Tongue (tissue), 1 donor: ENCODE measurements at regions not wholly inside any gene's neighbourhood (a gene's known extent, or its start where the extent isn't known, plus 50 kb on each side); places are given as distances from the start of the nearest gene placed in this dataset.
"Not testable (repeated sequence)": the region's sequence is repeated elsewhere in the genome, so short reads cannot be mapped to it uniquely, and the experiment has no call there.

Experiments used
- DNase-seq: peaks from one replicate; pipeline ENCODE4 v3.0.0-alpha.2; 2015

DNA sequence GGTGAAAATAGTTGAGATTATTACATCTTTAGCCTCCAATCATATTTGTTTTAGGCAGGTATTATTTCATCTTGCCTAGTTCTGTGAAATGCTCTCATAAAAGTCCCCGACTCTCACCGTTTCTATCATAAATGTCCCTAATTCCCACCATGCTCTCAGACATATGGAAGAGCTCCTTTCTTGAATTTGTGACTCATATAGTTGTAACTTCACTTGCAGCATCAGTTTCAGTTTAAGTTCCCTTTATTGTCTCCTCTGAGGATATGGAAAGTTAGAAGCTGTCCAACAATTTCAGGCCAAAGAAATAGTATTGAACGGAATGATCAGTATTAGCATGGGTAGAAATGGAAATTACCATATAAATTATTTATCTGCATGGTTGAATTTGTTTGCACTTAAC lies 187.5 kb upstream of the NR4A3 start:
- no peak for DNase-seq

DNA sequence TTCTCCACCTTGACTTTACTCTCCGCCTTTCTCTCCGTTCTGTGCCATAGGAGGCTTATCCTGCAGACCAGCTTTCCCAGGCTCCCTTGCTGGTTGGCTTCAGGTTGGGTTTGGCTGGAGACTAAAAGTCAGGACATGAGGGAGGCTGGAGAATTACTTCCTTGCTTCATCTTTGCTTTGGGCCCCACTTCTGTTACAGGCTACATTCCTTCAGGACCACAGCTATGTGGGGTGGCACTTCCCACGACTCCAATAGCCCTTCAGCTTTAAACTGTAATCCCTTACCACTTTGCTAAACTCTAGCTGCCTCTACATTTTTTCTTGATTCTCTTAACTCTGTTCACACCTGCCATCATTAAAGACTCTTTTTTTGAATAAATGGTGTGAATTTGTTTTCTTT lies 186.7 kb upstream of the NR4A3 start:
- no peak for DNase-seq

DNA sequence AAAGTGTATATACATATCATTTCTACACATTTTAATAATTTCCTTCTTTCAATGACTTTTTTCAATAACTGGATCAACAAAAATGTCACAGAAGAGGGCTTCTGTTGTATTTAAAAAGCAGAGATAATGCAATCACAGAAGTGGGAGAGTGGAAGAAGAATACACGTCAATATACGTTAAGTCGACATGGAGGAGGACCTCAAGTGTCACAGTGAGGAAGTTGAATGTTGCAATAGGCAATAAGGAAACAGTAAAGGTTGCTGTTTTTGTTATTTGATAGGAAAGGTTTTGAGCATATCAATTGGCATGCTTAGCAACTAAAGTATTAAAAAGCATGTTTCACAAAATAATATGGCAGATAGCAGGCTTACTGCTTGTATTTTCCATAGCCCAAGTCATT lies 184.0 kb upstream of the NR4A3 start:
- DNase-seq = no peak

- no peak for DNase-seq
These were observed 182.7 kb upstream of the NR4A3 start for GRCh38 chr9:99638971-99639370.

GRCh38 chr9:99647604-99648003 lies 174.1 kb upstream of the NR4A3 start:
- no peak for DNase-seq

GRCh38 chr9:99650187-99650874 lies 171.4 kb upstream of the NR4A3 start:
- DNase-seq = no peak

DNA sequence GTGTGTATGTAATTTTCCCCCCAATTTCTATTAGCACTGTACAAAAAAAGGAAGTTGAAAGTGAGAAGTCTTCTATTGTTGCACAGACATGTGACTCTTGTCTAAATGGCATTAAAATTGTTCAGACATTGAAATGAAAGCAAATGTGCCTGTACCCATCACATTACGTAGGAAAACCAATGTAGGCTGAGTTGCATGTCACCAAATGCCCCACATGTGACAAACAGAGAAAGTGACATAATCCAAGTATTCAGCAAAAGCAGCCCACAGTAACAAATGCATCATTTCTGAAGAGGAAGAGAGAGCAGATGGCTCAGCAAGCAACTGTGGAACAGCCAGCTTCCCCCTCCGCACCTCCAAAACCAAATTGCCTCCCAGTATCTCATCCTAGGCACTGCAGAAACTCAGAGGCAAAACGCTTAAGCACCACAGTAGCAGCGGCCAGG lies 161.5 kb upstream of the NR4A3 start:
- no peak for DNase-seq

DNA sequence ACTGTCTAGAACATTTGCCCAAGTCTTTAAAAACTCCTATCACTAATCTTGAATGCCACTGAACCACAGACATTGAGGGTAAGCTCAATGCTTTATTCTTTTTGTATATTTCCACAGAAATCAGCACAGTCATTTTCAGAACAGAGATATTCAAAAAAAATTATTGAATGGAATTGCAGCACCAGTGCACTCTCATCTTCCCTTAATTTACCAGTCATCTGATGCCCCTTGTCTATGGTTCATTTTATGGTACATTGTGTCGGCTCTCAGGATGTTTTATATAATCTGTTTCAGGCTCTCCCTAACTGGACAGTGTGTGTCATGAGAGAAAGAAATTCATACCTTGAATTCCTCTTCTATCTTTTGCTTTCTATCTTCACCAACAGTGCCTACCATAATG lies 158.4 kb upstream of the NR4A3 start:
- no peak for DNase-seq

DNA sequence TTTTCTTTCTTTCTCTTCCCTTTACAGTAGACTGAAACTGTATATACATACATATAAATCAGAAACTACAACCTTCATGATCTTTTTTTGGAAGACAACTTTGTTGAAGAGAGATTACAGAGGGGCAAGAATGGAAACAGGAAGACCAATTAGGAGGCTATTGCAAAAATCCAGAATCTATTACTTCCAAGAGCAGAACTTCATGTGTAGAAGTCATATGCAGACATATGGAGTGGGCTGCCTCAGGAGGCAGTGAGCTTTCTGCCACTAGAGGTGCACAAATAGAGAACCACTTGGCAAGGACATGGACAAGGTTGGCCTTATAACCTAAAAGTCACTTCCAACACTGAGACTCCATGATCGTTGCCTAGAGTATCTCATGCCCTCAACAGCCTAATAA lies 157.8 kb upstream of the NR4A3 start:
- no peak for DNase-seq

GRCh38 chr9:99666571-99666970 lies 155.1 kb upstream of the NR4A3 start:
- DNase-seq = no peak

DNA sequence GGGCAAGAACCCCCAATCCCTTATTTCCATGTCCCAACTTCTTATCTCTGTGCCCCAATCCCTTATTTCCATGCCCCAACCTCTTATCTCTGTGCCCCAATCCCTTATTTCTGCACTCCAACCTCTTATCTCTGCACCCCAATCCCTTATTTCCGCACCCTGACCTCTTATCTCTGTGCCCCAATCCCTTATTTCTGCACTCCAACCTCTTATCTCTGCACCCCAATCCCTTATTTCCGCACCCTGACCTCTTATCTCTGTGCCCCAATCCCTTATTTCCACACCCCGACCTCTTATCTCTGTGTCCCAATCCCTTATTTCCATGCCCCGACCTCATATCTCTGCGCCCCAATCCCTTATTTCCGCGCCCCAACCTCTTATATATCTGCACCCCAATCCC lies 150.8 kb upstream of the NR4A3 start:
- DNase-seq = not testable (repeated sequence)

- DNase-seq = no peak
These were observed 144.4 kb upstream of the NR4A3 start for GRCh38 chr9:99677281-99677680.

GRCh38 chr9:99678566-99678965 lies 143.1 kb upstream of the NR4A3 start:
- DNase-seq = no peak

DNA sequence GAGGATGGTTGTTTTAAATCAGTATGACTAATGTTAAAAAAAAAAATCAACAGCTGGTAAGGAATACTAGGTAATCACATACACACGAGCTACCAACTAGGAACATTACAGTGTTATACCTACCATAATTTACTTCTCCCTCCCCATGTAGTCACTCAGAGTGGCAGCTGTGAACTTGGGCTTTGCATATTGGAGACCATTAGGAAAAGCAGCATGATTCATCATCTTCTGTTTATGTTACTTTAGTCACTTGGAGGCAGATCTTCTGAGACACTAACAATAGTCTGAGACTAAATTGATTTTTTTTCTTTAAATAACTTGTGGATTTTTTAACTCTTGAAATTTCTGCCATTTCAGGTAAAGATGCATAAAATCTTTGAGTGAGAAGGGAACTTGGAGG lies 141.5 kb upstream of the NR4A3 start:
- no peak for DNase-seq

GRCh38 chr9:99681113-99681512 lies 140.6 kb upstream of the NR4A3 start:
- DNase-seq = no peak

GRCh38 chr9:99682378-99682777 lies 139.3 kb upstream of the NR4A3 start:
- no peak for DNase-seq

- no peak for DNase-seq
These were observed 138.8 kb upstream of the NR4A3 start for GRCh38 chr9:99682870-99683269.

GRCh38 chr9:99690573-99690972 lies 131.1 kb upstream of the NR4A3 start:
- peak; percentile 20 for DNase-seq

- no peak for DNase-seq
These were observed 127.8 kb upstream of the NR4A3 start for GRCh38 chr9:99693888-99694287.

DNA sequence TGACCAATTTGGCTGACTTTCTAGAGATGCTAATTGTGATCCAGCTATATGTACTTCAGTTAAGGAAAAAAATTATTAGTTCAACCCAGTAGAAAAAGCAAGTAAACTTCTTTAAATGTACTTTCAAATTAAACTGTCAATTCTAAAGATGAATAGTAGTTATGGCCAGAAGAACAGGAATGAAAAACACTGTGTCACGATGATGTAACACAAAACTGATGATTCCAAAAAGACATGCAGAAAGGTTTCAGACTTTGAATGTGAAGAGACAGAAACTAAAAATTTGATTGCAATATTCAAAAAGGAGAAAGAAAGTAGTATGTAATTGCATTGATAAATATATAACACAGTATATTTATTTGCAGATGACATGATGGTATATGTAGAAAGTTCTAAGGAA lies 127.3 kb upstream of the NR4A3 start:
- DNase-seq = no peak

DNA sequence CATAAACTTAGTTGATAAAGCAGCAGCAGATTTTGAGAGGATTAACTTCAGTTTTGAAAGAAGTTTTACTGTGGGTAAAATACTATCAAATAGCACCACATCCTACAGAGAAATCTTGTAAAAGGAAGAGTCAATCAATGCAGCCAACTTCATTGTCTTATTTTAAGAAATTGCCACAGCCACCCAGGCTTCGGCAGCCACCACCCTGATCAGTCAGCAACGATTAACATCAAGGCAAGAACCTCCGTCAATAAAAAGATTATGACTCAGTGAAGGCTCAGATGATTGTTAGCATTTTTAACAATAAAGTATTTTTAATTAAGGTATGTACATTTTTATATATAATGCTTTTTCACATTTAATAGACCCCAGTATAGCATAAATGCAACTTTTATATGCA lies 122.3 kb upstream of the NR4A3 start:
- no peak for DNase-seq

DNA sequence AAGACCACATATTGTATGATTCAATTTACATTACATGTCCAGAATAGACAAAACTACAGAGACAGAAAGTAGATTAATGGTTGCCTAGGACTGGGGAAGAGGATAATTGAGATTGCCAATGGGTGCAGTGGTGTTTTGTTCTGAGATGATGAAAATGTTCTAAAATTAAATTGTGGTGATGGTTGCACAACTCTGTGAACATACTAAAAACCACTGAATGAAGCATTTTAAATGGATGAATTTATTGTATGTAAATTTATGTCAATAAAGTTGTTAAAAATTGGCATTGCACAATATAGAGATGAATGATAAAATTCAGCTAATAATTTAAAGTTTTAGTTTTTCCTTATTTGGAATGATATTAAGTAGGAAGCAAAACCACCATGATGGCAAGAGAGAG lies 109.5 kb upstream of the NR4A3 start:
- DNase-seq = no peak

- no peak for DNase-seq
These were observed 107.8 kb upstream of the NR4A3 start for GRCh38 chr9:99713838-99714306.

DNA sequence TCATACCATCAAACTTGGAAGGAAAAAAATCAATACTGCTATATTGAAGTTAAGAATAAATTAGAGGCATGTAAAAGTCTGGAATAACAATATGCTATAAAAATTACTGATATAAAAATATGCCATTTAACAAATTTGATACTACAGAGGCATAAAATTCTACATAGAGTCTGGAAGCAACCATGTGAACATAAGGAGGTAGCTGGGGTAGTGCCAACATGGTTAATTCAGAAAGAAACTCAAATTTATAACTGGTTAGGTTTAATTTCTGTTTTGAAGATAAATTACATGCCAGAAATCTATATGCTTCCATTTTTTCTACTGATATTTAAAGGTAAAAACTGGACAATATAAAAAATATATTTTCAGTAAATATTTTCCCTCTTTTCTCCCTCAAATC lies 103.1 kb upstream of the NR4A3 start:
- DNase-seq = no peak
